GM12865 (cell line): ENCODE measurements at regions not wholly inside any gene's neighbourhood (a gene's known extent, or its start where the extent isn't known, plus 50 kb on each side); places are given as distances from the start of the nearest gene placed in this dataset.

Experiments
- DNase-seq: peaks from one replicate; pipeline ENCODE4 v3.0.0; 2010; ENCODE audit warnings: low read depth
- H3K4me3 ChIP-seq: 2 replicates; pipeline ENCODE4 v1.5.1; 2011; ENCODE audit warnings: mild to moderate bottlenecking, low read depth, low read length, control low read depth
- TF ChIP-seq, protein P1 (sequence below): IDR thresholded peaks from 2 replicates; pipeline ENCODE4 v1.5.1; 2011; ENCODE audit warnings: low read length, control low read depth, low read depth, inconsistent platforms; ENCODE audit not compliant: insufficient read depth; ENCODE audit errors: missing control alignments

DNA sequence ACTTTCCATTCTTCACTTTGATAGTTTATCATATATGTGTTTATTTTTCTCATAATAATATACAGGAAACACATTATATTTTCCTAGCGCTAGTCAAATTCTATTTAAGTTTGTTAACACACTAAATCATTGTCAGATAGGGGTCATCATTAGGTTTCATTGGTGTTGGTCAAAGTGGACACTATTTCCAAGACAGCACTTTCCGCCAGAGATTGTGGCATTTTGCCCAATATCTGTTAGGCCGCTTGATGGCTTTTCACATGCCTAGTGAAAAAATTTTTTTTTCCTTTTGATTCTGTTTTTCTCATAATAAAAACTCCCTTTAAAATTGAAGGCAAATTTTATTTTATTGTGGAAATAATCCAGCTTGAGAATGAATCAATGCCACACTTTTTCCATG lies 495.4 kb upstream of the AKR1E2 start:
- H3K4me3 ChIP-seq, result no peak overlapping the region
- no peak for DNase-seq
- TF ChIP-seq, protein P1, sequence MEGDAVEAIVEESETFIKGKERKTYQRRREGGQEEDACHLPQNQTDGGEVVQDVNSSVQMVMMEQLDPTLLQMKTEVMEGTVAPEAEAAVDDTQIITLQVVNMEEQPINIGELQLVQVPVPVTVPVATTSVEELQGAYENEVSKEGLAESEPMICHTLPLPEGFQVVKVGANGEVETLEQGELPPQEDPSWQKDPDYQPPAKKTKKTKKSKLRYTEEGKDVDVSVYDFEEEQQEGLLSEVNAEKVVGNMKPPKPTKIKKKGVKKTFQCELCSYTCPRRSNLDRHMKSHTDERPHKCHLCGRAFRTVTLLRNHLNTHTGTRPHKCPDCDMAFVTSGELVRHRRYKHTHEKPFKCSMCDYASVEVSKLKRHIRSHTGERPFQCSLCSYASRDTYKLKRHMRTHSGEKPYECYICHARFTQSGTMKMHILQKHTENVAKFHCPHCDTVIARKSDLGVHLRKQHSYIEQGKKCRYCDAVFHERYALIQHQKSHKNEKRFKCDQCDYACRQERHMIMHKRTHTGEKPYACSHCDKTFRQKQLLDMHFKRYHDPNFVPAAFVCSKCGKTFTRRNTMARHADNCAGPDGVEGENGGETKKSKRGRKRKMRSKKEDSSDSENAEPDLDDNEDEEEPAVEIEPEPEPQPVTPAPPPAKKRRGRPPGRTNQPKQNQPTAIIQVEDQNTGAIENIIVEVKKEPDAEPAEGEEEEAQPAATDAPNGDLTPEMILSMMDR, result no peak

DNA sequence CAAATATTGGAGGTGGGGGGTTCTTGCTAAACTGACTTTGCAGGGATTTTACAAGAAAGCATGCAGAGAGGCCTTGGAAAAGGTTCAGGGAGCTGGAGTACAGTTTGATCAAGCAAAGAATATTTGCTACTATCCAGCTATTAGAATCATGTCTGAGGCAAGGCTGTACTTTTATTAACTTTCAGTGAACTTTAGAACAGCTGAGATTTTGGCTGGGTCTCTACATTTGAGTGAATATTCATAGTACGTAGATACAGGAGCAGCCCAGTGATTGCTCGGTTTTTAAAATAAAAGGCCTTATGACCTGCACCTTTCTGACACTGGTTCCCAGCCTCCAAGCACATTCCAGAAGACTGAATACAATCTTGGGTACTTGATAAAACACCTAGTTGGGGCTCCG lies 496.8 kb upstream of the AKR1E2 start:
- TF ChIP-seq, protein P1, result no peak
- DNase-seq, result no peak
- no peak overlapping the region for H3K4me3 ChIP-seq

DNA sequence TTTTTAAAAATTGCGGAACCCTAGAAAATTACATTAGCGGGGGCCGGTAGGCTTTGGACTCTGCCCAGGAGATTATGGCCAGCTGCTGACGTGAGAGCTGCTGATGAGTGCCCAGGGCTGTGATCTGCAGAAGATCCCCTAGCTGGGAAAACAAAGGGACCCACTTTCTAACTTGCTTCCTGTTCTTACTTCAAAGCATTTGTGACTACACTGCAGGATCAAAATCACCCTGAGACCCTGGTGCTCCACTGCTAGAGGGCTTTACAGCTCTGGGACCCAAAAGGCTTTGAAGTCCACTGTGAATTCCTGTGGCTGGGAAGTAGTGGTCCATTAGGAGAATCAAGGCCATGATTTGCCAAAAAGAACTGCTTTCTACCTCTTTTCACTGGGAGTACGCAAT lies 499.4 kb upstream of the AKR1E2 start:
- TF ChIP-seq, protein P1, result no peak
- DNase-seq, result no peak
- H3K4me3 ChIP-seq, result no peak overlapping the region

DNA sequence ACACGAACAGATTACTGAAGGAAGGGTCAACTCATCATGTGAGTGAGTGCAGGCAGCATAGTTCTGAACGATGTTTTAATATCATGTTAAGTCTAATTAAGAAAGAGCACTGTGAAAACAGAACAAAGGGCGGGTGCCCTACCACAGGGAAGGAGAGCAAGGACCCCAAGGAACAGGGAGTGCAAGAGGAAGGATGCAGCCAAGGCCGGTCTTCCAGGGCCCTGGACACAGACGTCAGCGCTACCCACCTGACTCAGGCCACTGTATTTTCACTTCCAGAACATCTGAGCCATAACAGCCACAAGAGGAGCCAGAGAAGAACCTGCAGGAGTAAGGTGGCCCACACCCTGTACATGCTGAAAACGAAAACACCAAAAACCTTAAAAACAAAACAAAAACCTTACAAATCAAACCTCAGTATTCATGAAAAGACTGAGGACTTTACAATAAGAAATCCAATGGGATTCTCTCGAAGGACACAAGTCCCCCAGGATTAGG lies 506.1 kb upstream of the AKR1E2 start:
- DNase-seq, result no peak
- H3K4me3 ChIP-seq, result no peak overlapping the region
- TF ChIP-seq, protein P1, result no peak

DNA sequence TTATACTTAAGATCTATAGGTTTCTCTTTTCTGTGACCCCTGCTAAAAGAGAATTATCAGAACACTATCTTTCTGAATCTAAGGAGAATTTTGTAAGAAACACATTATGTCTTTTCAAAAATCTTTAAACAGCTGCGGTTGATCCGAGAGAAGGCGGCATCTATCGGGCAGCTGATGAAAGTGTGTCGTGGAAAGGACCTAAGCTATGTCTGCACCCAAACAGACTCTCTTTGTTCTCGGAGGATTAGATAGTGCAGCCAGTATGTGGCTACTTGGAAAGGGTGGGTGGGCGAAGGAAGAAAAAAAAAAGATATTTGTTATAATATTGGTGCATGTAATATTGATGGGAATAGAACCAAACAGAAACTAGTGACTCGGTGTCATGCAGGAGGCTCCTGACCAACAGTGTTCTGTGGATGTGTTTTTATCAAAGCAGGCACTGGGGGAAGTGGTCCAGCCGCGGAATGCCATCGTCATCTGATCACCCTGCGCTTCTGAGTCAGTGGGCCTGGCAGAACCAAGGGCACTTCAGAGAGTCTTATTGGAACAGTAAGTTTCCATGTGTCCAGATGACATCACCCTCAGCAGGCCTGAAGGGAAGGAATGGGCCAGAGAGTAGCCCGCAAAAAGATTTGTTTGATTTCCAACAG lies 509.7 kb upstream of the AKR1E2 start:
- TF ChIP-seq, protein P1, result no peak
- H3K4me3 ChIP-seq, result no peak overlapping the region
- no peak for DNase-seq

DNA sequence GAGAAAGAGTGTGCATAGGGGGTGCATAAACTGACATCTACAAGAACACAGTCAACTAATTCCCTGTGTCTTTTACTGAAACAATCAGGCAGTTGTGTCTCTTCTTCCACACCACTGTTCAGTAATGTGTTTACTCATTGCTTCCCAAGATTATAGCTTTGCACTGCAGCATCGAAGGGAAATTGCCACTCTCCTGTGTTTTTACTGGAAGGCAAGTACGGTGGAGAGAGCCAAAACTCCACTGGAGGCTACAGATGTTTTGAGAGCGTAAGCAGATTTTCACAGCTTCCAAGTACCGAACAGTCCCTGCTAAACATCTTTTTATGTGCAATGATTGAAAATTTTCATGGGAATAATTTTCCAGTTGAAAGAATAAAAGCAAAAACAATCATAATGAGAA lies 510.5 kb upstream of the AKR1E2 start:
- H3K4me3 ChIP-seq, result no peak overlapping the region
- TF ChIP-seq, protein P1, result no peak
- DNase-seq, result no peak

DNA sequence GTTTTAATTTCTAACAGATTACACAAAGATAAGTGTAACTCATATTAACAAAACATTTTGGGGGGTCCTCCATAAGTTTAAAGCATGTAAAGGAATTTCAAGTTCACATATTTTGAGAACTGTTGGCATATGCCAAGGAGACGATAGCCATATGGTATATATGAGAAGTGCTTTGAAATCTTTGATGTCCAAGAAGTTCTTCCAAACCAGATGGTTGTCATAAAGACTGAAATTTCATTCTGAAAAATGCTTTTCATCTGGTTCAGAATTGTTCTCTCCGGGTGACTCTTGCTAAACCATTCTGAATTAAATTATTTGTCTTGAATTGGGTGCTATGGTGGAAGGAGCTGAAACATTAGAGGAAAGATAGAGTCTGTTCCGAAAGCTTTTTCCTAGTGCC lies 513.0 kb upstream of the AKR1E2 start:
- no peak for DNase-seq
- no peak overlapping the region for H3K4me3 ChIP-seq
- TF ChIP-seq, protein P1, result no peak
